Endodermal cell (in vitro differentiated cells): ENCODE measurements at regions not wholly inside any gene's neighbourhood (a gene's known extent, or its start where the extent isn't known, plus 50 kb on each side); places are given as distances from the start of the nearest gene placed in this dataset.

ENCODE experiments used
- DNase-seq: peaks from one replicate; pipeline ENCODE4 v3.0.0-alpha.2; 2017
- H3K27ac ChIP-seq: 2 replicates; pipeline ENCODE4 v1.5.1; 2013; ENCODE audit warnings: mild to moderate bottlenecking, low read depth, low read length, moderate library complexity
- H3K27me3 ChIP-seq: 2 replicates; pipeline ENCODE4 v1.6.1; 2013; ENCODE audit warnings: mild to moderate bottlenecking, low read length, moderate library complexity; ENCODE audit not compliant: insufficient read depth, control insufficient read depth, poor library complexity, severe bottlenecking
- H3K36me3 ChIP-seq: 2 replicates; pipeline ENCODE4 v1.7.0; 2013; ENCODE audit warnings: mild to moderate bottlenecking, low read length, moderate library complexity; ENCODE audit not compliant: control insufficient read depth, insufficient read depth
- H3K4me1 ChIP-seq: one replicate; pipeline ENCODE4 v1.7.0; 2013; ENCODE audit warnings: low read length; ENCODE audit not compliant: control insufficient read depth, insufficient read depth
- H3K4me3 ChIP-seq: 2 replicates; pipeline ENCODE4 v1.5.1; 2013; ENCODE audit warnings: mild to moderate bottlenecking, low read length, moderate library complexity
- H3K9ac ChIP-seq: 2 replicates; pipeline ENCODE4 v1.6.1; 2013; ENCODE audit warnings: mild to moderate bottlenecking, low read length, moderate library complexity; ENCODE audit not compliant: poor library complexity, severe bottlenecking; ENCODE audit errors: extremely low read depth
- H3K9me3 ChIP-seq: 2 replicates; pipeline ENCODE4 v1.6.1; 2013; ENCODE audit warnings: mild to moderate bottlenecking, low read length, moderate library complexity; ENCODE audit not compliant: control insufficient read depth
- H3K27ac Mint-ChIP-seq: 2 replicates; pipeline ENCODE4 v1.8.0; 2020; ENCODE audit warnings: mixed read lengths
- H3K27me3 Mint-ChIP-seq: 2 replicates; pipeline ENCODE4 v1.8.0; 2021; ENCODE audit warnings: mild to moderate bottlenecking, mixed read lengths; ENCODE audit not compliant: insufficient read depth
- H3K36me3 Mint-ChIP-seq: 2 replicates; pipeline ENCODE4 v1.8.0; 2020; ENCODE audit warnings: low read depth, mixed read lengths
- H3K4me1 Mint-ChIP-seq: 2 replicates; pipeline ENCODE4 v1.8.0; 2020; ENCODE audit warnings: mixed read lengths
- H3K4me3 Mint-ChIP-seq: 2 replicates; pipeline ENCODE4 v1.8.0; 2020; ENCODE audit warnings: mild to moderate bottlenecking, moderate library complexity, mixed read lengths
- H3K9me3 Mint-ChIP-seq: 2 replicates; pipeline ENCODE4 v1.8.0; 2020; ENCODE audit warnings: mild to moderate bottlenecking, mixed read lengths
- CTCF ChIP-seq: fragments of 200-600 bp; sonication (generic); conservative IDR thresholded peaks from 2 replicates; pipeline ENCODE4 v1.5.0; 2021; ENCODE audit warnings: antibody characterized with exemption, mild to moderate bottlenecking
- WGBS, 2 experiments: methylation state at CpG; one replicate each; pipeline versions ENCODE4 v1.1.5 to v1.1.7; 2013; ENCODE audit warnings: missing lambda C conversion rate in 2 of 2, mixed read lengths in 1 of 2; ENCODE audit not compliant: insufficient coverage in 1 of 2, insufficient read length in 1 of 2; 5-methylcytosine and 5-hydroxymethylcytosine counted together

- WGBS, 2 experiments, result 83 to 95% methylated on average over 3 to 4 of the region's 4 CpGs
- H3K9ac ChIP-seq, result no peak overlapping the region
- H3K36me3 ChIP-seq, result no peaks in the 10 kb centered on the region
- H3K4me3 Mint-ChIP-seq, result no peak overlapping the region
- no peak for DNase-seq
- no peaks in the 10 kb centered on the region for H3K36me3 Mint-ChIP-seq
- peaks cover 23% of the 10 kb centered on the region for H3K4me1 Mint-ChIP-seq
- H3K4me1 ChIP-seq, result peaks cover 2% of the 10 kb centered on the region
- no peaks in the 10 kb centered on the region for H3K27me3 Mint-ChIP-seq
- no peak overlapping the region for H3K4me3 ChIP-seq
- no peaks in the 10 kb centered on the region for H3K9me3 Mint-ChIP-seq
- no peaks in the 10 kb centered on the region for H3K27me3 ChIP-seq
- TF ChIP-seq CTCF, result no peak
- no peaks in the 10 kb centered on the region for H3K9me3 ChIP-seq
- no peak overlapping the region for H3K27ac ChIP-seq
- H3K27ac Mint-ChIP-seq, result no peak overlapping the region
Observed at GRCh38 chr5:68033961-68034571, 181.5 kb upstream of the PIK3R1 start.

DNA sequence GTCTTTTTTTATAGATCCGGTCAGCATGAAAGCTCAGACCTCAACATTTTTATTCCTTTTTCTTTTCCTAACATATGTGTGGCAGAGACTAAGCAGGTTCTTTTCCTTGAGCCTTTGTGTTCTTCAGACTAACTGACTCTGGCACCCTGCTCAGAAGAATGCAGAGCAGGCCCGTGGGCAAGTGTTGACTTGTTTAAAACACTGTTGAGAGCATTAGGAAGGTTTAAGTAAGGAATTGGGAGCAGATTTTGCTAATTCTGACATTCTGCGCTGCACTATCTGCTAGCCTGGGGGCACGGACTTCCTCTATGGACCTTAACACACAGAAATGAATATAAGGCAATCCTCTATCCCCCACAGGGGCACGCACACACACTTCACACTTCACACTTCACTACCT lies 182.5 kb upstream of the PIK3R1 start:
- Histone ChIP-seq H3K9me3 (no peaks in the 10 kb centered on the region), H3K9ac (no peak overlapping the region), H3K4me1 (peaks cover 2% of the 10 kb centered on the region), H3K36me3 (no peaks in the 10 kb centered on the region), H3K4me3 (no peak overlapping the region), H3K27me3 (no peaks in the 10 kb centered on the region), H3K27ac (no peak overlapping the region)
- H3K27ac Mint-ChIP-seq, result no peak overlapping the region
- H3K4me1 Mint-ChIP-seq, result peaks cover 23% of the 10 kb centered on the region
- no peaks in the 10 kb centered on the region for H3K36me3 Mint-ChIP-seq
- H3K27me3 Mint-ChIP-seq, result no peaks in the 10 kb centered on the region
- no peaks in the 10 kb centered on the region for H3K9me3 Mint-ChIP-seq
- TF ChIP-seq CTCF, result no peak
- 80 to 83% methylated on average over 2 to 5 of the region's 5 CpGs for WGBS, 2 experiments
- H3K4me3 Mint-ChIP-seq, result no peak overlapping the region
- DNase-seq, result no peak

DNA sequence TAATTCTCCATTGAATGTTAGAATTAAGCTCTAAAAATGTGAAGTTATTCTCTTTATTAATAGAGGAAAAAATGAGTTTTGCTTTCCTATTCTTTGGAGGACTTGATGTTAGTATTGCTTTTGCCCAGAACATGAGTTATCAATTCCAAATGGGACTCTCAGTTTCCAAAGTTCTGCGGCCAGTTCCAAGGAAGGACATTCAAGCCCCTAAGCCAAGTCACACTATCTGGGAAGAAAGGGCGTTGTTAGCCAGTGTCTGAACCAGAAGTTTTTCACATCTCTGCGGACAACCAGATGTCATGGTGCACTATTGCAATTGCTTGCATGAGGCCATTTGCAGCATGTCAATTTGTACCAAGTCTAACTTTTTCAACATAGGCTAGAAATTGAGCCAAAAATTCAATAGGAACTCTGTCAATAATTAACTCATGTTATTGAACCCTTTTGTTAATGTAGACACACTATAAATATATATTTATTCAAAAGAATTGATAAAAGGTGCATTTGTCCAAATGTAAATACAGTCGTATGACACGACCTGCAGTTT lies 183.3 kb upstream of the PIK3R1 start:
- H3K36me3 ChIP-seq, result no peaks in the 10 kb centered on the region
- no peak overlapping the region for H3K4me3 ChIP-seq
- H3K9me3 ChIP-seq, result no peaks in the 10 kb centered on the region
- Mint-ChIP-seq H3K4me3 (no peak overlapping the region), H3K4me1 (peaks cover 23% of the 10 kb centered on the region), H3K36me3 (no peaks in the 10 kb centered on the region), H3K27ac (no peak overlapping the region), H3K27me3 (no peaks in the 10 kb centered on the region), H3K9me3 (no peaks in the 10 kb centered on the region)
- 98 to 100% methylated on average over 3 to 5 of the region's 5 CpGs for WGBS, 2 experiments
- H3K27me3 ChIP-seq, result no peaks in the 10 kb centered on the region
- H3K4me1 ChIP-seq, result peaks cover 2% of the 10 kb centered on the region
- H3K27ac ChIP-seq, result no peak overlapping the region
- H3K9ac ChIP-seq, result no peak overlapping the region
- TF ChIP-seq CTCF, result no peak
- no peak for DNase-seq
